ENCODE measurements at regions not wholly inside any gene's neighbourhood (a gene's known extent, or its start where the extent isn't known, plus 50 kb on each side); places are given as distances from the start of the nearest gene placed in this dataset.

- Mint-ChIP-seq H3K9me3 (no peaks in the 10 kb centered on the region), H3K4me1 (ENCODE audit: unreplicated experiment) (no peaks in the 10 kb centered on the region), H3K4me3 (no peak overlapping the region), H3K36me3 (no peaks in the 10 kb centered on the region), H3K27ac (no peak overlapping the region), H3K27me3 (no peaks in the 10 kb centered on the region)
- DNase-seq (ENCODE audit: extremely low spot score, unreplicated experiment) = no peak
- TF ChIP-seq CTCF (conservative IDR thresholded peaks at IDR 0.05) = no peak
Observed at GRCh38 chr7:50858528-50859245, 76.0 kb upstream of the GRB10 start.

- H3K27me3 Mint-ChIP-seq = no peaks in the 10 kb centered on the region
- H3K4me1 Mint-ChIP-seq (ENCODE audit: unreplicated experiment) = no peaks in the 10 kb centered on the region
- no peaks in the 10 kb centered on the region for H3K36me3 Mint-ChIP-seq
- TF ChIP-seq CTCF (conservative IDR thresholded peaks at IDR 0.05) = no peak
- H3K27ac Mint-ChIP-seq = no peak overlapping the region
- H3K4me3 Mint-ChIP-seq = no peak overlapping the region
- H3K9me3 Mint-ChIP-seq = no peaks in the 10 kb centered on the region
- DNase-seq (ENCODE audit: extremely low spot score, unreplicated experiment) = no peak
Observed at GRCh38 chr7:50857804-50858489, 75.3 kb upstream of the GRB10 start.

DNA sequence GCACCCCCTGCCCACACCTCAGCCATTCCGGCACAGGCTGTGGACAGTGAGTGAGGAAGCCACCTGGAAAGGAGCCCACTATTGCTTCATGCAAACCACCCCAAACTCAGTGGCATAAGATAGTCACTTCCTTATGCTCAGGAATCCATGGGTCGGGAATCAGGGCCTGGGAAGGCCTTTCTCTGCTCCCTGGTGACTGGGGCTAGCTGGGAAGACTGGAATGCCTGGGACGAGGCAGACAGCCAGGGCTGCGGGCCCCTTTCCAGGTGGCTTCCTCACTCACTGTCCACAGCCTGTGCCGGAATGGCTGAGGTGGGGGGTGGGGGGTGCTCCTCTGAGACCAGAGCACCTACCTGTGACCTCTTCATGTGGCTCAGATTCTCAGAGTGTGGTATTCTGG is 74.1 kb upstream of the GRB10 start:
- DNase-seq (ENCODE audit: extremely low spot score, unreplicated experiment) = no peak
- H3K9me3 Mint-ChIP-seq = no peaks in the 10 kb centered on the region
- TF ChIP-seq CTCF (conservative IDR thresholded peaks at IDR 0.05) = no peak
- H3K27me3 Mint-ChIP-seq = no peaks in the 10 kb centered on the region
- H3K27ac Mint-ChIP-seq = no peak overlapping the region
- no peak overlapping the region for H3K4me3 Mint-ChIP-seq
- H3K36me3 Mint-ChIP-seq = no peaks in the 10 kb centered on the region
- H3K4me1 Mint-ChIP-seq (ENCODE audit: unreplicated experiment) = no peaks in the 10 kb centered on the region

DNA sequence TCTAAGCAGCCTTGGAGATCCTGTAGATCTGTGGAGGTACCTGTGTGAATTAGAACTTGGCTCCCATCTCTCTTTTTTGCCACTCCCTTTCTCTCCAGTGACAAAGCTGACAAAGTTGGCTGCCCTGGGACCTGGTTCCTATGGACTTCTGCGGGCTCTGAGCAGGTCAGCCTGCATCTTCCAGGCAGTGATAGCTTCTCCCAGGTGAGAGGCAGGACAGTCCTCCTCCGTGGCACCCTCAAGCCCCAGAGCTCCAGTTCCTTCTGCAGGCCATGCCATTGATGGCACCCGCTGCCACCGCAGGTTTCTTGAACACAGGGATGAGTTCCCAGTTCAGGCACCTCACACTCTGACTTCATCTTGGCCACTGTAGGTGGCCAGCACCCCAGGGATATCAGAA is 73.5 kb upstream of the GRB10 start:
- Mint-ChIP-seq H3K4me3 (no peak overlapping the region), H3K9me3 (no peaks in the 10 kb centered on the region), H3K27me3 (no peaks in the 10 kb centered on the region), H3K27ac (no peak overlapping the region), H3K4me1 (ENCODE audit: unreplicated experiment) (no peaks in the 10 kb centered on the region), H3K36me3 (no peaks in the 10 kb centered on the region)
- TF ChIP-seq CTCF (conservative IDR thresholded peaks at IDR 0.05) = no peak
- DNase-seq (ENCODE audit: extremely low spot score, unreplicated experiment) = no peak

DNA sequence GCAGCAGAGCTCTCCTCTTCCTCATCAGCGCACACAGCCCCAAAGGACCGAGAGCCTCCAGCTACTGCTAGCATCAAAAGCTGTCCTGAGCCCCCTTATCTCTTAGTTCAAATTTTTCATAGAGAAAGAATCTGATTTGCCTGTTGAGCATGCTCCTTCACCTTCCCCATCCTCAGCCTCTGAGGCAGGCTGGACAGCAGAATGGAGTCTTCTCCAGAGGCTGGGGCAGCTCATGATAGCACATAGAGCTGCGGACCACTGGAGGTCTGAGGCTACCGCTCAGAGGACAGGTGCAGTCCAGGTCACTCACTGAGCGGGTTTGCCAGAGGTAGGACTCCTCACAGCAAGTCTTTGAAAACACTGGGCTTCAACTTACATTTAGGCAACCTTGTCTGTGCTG is 72.8 kb upstream of the GRB10 start:
- H3K4me3 Mint-ChIP-seq = no peak overlapping the region
- TF ChIP-seq CTCF (conservative IDR thresholded peaks at IDR 0.05) = no peak
- no peaks in the 10 kb centered on the region for H3K4me1 Mint-ChIP-seq (ENCODE audit: unreplicated experiment)
- no peaks in the 10 kb centered on the region for H3K36me3 Mint-ChIP-seq
- DNase-seq (ENCODE audit: extremely low spot score, unreplicated experiment) = no peak
- H3K9me3 Mint-ChIP-seq = no peaks in the 10 kb centered on the region
- no peak overlapping the region for H3K27ac Mint-ChIP-seq
- H3K27me3 Mint-ChIP-seq = no peaks in the 10 kb centered on the region
